NCI-H128 (cell line): ENCODE measurements at regions not wholly inside any gene's neighbourhood (a gene's known extent, or its start where the extent isn't known, plus 50 kb on each side); places are given as distances from the start of the nearest gene placed in this dataset.

Source experiments
- DNase-seq: peaks from one replicate; lab custom pipeline; 2025; ENCODE audit not compliant: unreplicated experiment; lab: John Stamatoyannopoulos, UW

DNA sequence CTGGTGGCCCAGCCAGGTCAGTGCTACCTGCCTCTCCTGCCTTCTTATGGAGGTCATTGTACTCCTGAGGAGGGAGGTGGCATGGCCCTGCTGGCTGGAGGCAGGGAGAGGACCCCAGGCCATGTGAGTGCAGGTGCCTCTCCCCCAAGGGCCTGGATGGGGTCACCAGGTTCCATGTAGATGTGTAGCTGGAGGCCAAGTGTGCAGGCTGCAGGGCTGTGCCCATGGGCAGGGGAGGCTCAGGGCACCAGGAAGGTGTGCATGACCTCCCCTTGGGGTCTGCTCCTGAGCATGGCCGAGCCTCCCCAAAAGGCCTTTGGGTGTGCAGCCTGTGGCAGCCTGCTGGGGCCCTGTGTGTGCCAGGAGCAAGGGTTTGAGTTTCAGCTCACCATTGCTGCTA is 128.1 kb upstream of the HDAC4 start:
- DNase-seq, result no peak

DNA sequence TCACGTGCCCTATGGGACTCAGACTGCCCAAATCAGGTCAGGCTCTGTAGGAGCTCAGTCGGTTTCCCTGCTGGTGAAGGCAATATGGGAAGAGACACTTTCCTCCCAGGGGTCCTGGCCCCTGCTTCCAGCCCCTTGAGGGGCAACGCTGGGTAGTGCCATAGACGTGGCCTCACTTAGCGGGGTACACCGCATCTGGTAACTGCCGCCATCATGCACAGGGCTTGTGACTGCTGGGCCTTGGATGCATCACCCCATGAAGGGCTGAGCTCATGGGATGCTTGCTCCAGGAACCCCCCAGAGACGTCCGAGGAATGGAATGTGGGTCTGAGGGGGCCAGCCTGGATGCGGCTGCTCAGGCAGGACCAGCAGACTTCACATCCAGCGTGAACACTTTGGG is 127.3 kb upstream of the HDAC4 start:
- DNase-seq, result no peak

DNA sequence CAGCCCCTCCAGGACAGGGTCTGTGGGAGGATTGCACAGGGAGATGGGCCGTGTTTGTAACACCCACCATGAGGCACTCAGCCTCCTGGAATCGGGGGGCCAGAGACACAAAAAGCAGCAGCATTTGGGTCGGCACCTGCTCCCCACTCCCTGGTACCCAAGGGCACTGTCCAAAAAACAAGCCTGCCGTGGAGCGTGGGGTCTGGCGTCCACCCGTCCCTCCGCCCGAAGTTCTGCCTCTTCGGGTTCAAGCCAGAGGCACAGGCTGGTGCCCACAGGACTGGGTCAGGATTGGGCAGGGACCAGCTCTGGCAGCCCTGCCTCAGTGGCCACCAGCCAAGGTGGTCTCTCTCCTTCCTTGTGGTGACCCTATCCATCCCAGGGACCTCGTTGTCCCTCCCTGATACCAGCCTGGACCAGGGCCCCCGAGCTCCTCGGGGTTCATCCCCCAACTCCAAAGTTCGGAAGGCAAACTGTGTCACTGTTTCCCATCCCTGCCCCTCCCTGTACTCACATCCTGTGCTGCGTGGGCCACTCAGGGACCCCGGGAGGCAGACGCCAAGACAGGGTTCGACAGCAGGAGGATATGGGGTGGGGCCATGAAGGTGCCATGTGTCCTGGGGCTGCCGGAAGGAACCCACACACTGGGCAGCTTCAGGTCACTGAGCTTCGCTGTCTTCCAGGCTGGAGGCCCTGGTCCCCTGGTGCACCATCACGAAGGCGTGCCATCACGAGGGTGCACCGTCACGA is 126.0 kb upstream of the HDAC4 start:
- no peak for DNase-seq

DNA sequence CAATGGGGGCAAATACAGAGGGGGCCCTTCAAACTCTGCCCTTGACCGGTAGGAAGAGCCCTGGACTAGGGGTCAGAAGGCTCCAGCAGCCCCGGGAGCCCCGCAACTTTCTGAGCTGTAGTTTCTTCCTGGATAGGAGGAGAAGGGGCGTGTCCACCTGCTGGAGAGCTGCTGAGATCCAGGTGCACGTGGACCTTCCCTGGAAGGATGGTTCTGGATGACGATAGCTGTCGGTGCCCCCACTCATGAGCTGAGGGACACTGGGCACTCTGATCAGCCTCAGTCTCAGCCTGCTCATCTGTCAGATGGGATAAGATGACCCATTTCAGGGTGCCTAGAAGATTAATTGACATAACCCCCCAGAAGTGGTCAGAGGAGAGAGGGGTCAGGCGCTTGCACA is 125.2 kb upstream of the HDAC4 start:
- DNase-seq, result no peak

DNA sequence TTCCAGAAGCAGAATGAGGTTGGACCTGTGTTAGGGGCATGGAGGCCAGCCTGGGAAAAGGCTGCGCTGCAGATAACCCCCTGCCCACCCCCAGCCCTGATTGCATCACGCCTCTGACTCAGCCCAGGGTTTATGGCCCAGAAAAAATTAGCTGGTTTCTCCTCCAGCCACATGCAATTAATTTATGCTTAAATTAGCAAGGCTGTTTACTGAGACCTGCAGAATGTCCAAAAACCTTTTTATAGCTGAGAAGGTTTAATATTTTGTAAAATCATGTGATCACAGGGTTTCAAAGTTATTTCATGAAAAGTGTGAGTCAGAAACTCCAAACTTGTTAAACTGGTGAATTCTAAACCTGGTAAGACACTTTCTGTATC is 123.1 kb upstream of the HDAC4 start:
- DNase-seq, result no peak

DNA sequence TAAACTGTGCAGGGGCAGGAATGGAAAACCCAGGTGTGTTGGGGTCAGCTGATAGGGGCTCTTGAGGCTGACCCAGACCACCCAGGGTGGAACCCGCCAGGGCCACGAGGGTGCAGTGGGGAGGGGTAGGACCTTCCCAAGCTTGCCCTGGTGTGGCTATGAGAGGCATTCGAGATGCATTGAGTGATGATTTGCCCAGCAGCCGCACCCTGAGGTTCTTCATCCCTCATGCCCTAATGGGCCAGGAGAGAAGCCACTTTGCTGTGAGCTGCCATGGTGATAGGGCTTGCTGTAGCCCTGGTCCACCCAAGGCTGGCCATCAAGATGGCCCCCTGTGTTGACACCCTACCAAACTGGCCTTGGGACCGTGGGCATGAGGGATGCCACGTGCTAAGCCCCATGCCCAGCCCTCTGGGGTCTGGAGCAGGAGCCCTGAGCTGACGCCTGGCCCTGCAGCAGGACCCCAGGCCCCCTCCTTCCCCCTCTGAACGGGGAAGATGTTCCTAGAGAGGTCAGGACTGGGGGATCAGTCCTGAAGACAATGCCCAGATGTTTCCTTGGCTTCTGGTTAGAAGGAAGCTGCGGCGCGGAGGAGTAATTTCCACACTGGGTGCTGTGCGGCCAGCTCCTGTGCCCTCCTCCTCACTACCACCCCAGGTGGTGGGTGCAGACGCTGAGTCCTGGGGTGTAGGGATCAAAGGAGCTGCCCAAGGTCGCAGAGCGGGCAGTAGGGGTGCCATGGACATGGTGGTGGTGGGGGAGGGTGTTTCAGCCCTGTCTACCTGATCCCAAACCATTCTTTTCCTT is 122.5 kb upstream of the HDAC4 start:
- DNase-seq, result no peak

DNA sequence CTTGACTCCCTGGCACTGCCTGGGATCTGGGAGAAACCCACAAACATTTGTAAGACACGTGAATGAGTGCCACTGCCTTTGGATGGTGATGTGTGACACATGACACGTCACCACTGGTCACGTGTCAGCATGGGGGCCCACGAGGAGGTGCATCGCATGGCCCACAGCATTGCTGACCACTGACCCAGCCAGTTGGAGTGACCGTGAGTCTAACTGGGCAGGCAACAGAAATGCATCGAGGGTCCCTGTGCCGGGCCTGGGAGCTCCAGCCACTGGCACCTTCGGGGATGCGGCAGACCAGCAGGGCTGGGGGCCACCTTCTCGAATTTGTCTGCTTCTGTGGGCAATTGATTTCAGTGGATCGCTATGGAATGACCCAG is 121.9 kb upstream of the HDAC4 start:
- no peak for DNase-seq

DNA sequence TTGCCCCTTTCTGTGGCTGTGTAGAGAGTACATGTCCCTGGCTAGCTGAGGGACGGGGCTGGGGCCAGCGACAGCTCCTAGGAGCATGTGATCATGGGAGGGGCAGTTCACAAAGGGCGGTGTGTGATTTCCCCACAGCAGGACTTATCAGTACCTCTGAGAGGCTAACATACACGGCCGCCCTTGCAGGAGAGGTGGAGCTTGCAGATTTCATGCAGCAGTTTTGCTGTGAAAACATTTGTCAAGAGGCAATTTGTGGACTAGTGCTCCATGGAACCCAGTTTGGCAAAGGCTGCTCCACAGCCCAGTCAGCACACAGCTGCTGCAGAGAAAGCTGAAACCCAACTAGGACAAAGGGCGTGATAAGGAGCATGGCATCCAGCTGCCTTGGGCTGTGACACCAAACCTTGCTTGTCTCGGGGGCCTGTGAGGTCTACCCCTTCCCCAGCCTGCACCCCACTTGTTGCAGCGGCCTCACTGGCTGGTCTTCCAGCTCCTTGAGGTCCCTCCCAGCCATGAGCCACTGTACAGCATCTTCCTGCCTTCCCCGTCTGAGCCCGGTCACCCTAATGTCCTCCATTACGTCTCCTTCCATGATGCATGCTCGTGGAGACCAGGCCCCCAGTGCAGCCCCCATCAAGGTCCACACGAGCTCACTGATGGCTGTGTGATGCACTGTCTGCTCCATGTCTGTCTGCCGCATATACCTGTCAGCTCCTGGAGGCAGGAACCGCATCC is 121.4 kb upstream of the HDAC4 start:
- no peak for DNase-seq

DNA sequence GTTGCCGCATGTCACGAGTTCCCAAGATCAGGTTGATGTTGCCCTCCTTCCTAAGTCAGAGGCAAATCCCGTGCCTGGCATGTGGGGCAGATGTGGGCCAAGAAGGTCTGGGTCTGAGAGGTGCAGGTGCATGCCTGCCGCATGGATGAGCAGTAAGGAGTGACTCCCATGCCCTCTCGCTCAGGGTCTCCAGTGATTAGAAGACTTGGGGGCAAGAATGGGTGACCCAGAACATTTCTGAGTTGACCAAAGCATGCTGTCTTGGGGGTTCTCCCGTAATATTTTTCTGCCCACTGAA is 120.6 kb upstream of the HDAC4 start:
- DNase-seq, result no peak

DNA sequence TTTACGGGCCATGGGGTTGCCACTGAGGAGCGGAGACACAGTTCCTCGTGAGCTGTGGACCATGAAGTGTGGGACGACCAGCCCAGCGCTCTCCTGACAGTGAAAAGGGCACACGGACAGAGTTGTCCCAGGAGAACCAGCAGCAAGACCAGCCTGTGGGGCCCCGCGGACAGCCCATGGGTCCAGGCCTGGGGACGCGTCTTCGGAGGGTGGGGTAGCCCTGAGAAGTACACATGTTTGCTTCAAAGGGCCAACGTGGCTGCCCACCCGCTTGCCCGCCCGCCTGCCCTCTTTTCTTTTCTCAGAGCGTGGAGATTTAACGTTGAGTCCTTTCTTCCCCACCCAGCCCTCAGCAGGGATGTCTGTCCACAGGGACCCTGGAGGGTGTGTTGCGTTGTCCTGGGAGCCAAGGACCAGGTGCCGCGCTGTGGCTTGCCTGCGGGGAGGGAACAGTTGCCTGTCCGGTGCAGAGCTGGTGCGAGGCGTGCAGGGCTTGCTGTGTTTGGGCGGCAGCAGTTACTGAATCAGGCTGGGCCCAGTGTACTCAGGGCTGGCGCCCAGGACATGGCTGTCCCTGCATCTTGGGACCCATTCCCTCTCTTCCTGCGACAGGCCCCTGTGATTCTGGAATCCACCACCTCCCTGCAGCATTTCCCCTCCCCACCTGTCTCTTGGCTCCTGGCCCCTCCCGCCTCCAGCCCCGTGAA is 120.1 kb upstream of the HDAC4 start:
- no peak for DNase-seq

DNA sequence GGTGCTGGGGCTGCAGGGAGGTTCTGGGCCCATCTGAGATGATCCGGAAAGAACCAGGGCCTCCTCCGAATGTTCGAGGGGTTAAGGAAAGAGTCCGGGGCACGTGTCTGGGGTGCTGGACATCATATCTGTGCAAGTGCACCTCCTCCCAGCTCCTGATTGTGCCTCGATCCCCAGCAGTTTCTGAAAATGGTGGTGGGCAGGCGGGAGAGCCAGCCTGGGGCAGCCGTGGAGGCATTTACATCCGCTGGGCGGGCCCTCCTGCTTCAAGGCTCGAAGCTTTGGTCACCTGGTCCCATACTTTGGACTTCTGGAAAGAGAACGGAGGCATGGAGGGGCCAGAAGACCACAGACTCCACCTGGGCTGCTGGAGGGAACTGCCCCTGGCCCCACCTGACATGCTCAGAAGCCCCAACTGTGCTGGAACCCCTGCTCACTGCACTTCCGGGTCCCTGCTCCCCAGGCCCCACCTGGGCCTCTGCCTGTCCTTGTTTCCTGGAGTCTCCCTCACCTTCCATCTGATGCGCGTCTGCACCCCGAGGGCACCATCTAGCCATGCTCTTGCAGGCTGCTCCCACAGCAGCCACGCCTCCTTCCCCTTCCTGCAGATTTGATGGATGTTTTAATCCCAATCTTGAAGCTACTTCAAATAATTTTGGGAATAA is 119.2 kb upstream of the HDAC4 start:
- DNase-seq, result no peak

DNA sequence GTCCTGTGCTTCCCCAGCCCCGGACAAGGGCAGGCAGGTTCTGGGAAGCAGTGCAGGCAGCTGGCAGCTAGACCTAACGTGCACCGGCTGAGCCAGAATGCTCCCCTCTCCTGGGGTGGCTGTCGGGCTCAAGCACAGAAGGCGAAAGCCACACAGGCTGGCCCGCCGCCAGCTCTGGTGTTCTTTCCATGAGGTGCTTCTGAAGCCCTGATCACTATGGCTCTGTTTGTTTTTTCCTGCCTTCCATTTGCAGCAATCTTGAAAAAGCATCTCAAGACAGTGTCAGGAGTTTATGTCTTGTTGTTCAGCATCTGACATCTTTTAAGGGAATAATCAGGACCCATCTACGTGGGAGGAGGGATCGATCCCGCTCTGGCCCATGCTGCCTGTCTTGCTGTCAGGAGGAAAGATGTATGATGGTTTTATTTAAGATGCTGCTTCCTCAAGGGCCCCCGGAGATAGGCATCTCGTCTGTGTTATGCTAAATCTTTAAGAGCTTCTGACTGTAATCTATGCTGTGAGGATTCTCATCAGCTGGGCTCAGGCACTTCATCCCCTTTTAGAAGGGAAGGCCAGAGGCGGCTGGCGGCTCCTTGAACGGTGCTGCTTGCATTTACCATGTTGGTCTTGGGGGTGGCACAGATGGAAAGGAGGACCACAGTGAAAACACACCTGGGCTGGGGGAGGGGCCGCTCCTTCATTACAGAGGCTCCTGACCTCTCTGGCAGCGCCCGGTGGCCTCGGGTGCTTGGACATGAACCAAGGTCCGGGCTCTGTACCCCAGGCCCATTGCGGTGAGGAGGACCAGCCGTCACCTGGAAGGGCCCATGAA is 118.5 kb upstream of the HDAC4 start:
- DNase-seq, result no peak

DNA sequence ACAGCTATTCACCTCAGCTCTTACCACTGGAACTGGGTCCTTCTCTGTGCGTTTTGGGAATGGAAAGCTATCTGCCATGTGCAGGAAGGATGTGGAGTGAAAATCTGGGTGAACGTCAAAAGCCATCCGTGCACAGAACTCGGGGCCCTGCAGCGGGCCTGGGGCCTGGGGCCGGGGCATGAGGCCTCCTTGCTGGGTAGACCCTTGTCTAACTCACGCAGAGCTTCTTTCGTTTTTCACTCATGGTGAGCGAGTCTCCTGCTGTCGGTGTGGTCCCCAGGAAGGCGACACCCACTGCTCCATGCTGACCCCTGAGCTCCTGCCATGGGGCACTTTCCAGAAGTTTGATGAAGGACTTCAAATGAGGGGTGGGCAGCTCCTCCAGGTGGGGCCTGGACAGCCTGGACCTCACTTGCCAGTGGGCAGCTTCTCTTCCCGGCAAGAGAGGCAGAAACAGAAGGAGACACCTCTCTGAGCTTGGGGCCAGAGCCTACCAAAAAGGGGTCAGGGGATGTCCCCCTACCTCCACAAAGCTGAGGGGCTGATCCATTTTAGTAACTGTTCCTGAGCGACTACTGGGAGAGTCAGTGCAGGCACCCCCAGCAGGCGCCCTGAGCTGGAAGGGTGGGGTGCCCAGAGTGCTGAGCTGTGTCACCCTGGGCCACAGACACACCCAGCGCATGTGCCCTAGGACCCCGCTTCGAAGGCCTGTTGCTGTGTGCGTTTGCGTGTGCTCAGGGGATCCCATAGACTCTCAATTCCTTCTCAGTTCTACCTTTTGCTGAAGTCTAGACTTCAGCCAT is 117.7 kb upstream of the HDAC4 start:
- DNase-seq, result no peak

DNA sequence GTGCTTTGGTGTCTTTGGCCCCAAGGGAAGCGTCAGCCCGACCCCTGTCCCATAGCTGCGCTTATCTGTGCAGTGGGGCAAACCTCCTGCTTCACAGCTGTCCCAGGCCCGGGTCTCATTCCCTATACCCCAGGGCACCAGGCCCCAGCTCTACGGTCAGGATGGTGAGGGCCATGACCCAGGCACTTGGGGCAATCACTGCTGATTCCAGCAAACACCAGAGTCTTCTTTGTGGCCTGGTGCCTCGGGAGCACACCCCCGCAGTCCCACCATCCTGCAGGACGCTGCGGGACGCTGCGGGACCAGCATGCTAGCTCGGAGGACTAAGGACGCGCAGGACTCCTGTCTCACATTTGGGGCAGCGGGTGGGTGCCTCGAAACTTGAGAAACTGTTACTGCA is 116.9 kb upstream of the HDAC4 start:
- no peak for DNase-seq

DNA sequence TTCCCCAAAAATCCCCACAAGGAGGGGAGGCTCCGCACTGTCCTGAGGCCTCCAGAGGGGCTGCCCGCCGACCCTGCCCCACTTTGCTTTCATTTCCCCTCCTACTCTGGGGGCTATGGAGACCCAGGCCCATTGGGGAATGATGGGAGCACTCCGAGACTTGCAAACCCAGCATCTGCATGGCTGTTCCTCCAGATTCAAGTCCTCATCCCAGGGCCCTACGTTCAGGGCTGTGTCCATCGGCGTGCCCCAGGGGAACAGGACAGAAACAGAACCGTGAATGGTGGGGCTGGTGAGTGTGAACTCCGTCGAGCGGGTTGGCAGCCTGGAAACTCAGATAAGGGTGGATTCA is 116.1 kb upstream of the HDAC4 start:
- no peak for DNase-seq

DNA sequence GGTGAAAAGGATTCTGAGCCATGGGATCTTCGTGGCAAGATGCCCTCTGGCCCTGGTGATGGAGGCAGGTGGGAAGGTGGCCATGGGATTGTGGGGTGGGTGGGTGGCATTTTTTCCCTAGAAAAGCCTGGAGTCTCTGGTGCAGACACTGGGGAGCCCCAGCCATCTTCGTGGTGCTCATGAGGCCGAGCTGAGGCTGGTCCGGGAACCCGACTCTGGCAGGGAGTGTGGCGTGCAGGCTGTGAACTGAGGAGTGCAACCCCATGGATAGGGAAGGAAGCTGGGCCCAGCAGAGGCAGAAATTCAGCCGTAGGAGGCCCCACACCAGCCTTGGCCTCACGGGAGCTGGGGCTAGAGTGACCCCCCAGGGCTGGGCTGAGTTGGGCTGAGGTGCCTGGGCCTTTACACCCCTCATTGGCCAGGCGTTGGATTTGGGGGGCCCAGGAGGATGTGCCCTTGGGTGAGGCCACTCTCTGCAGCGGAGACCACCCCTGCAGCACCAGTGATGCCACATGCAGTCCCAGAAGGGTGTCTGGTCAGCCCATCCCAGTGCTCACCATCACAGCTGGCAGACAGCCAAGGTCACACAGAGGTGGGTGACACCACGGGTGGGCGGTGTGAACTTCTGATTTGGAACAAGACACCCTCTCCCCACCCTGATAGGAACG is 115.6 kb upstream of the HDAC4 start:
- DNase-seq, result no peak

DNA sequence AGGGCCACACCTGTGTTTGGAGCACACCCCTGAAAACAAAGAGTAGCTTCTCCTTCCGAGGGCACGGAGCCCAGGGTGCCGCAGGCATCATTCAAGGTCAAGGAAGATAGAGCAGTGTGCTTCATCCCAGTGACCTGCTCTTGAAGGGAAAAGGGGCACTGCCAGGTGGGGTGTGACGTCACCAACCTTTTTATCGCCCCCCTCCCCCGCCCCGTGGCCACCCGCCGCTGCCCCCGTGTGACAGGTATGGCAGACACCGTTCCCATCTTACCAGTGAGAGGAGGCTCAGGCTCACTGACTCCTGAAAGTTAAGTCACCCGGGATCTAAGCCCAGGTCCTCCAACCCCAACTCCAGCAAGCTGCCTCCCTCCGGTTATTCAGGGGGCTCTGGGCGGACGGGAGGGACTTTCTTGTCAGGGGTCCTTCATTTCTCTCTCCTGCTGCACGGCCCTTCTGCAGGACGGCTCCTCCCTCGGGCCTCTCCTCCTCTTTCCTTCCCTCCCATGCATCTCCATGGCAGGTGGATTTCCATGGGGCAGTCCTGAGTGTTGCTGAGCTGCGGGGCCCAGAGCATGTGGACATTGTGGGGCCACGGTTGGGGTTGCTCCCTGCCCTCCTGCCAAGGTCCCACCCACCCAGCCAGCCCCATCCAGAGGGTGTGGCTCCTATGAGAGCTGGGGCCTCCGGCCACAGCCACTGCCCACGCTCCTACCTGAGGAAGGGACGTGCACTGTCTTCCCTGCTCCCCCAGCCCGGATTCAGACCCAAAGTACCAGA is 114.1 kb upstream of the HDAC4 start:
- DNase-seq, result no peak

DNA sequence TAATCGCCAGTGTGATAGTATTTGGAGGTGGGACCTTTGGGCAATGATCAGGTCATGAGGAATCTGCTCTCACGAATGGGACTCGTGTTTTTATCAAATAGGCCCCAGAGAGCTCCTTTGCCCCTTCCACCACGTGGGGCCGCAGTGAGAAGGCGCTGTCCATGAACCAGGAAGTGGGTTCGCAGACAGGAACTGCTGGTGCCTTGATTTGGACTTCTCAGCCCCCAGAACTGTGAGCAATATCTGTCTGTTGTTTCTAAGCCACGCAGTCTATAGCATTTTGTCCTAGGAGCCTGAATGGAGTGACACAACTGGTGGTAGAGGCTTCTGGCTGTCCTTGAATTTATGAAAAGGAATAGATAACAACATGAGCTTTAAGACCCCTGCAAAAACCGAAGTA is 111.2 kb upstream of the HDAC4 start:
- DNase-seq, result no peak
